GM21447 (cell line): ENCODE measurements at regions not wholly inside any gene's neighbourhood (a gene's known extent, or its start where the extent isn't known, plus 50 kb on each side); places are given as distances from the start of the nearest gene placed in this dataset.
"Not testable (repeated sequence)": the region's sequence is repeated elsewhere in the genome, so short reads cannot be mapped to it uniquely, and the experiment has no call there.

Source experiments
- ATAC-seq: cut with Tn5 transposase; IDR thresholded peaks from one replicate; pipeline ENCODE4 v1.9.1; 2021; ENCODE audit not compliant: unreplicated experiment

DNA sequence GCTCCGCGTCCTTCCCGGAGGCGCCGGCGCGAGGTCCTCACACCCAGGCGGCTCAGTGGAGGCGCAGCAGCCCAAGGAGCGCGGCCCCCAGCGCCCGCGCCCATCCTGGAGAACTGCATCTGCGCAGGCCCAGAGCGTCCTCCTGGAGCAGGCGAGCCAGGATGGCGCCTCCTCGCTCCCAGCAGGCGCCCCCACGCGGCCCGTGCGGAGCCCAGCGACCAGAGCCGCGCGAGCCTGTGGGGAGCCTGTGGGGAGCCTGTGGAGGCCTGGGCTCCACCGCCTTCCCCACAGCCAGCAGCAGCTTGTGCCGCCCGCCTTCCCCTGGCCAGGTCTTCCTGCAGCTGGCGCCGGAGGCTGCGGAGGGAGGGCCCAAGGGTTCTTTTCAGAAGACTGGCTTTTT, 953.9 kb downstream of the TMEM121 start:
- not testable (repeated sequence) for ATAC-seq

DNA sequence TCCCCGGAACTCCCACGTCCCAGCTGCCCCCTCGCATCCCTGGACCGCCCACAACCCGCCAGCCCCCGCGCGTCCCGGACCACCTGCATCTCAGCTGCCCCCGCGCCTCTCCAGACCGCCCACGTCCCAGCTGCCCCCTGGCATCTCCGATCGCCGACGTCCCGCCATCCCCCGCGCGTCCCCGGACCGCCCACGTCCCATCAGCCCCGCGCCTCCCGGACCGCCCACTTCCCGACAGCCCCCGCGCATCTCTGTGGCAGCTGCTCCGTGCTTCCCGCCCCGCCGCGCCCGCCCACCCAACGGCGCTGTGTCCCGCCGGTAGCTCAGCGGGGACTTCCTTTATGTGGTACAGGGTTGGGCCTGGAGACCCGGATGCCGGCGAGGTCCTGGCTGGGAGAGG, 955.8 kb downstream of the TMEM121 start:
- ATAC-seq = not testable (repeated sequence)

DNA sequence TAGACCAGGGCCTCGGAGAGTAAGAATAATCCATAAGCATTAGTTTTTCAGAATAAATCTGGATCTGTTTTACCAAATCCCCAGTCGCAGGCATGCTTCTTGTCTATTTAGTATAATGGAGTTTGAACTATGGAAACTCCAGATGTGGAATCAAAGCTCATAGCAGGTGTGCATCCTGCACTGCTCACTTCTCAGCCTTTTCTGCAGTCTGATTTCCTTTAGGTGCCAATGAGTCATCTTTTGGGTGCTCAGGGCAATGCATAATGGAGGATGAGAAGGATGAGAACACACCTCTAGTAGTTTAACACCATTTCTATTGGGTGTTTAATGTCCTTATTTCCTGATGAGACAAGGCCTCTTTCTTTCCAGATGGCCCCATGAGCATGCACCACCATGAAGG, 961.2 kb downstream of the TMEM121 start:
- ATAC-seq = no peak

DNA sequence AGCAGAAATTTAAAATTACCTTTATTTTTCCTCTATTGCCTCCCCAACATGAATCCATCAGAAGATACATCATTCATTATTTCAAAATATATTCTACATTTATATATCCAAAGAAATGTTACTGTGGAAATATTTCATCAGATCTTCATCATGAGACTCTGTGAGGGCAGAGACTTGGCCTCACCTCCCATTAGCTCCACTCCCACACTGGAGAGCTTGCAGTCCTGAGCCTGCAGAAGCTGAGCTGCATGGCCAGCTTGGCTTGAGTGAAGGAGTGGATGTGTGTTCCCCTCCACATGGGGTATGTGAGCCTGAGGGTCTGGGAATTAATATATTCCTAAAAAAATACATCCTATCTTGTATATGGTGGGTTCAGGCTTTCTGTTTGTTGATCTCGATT, 961.9 kb downstream of the TMEM121 start:
- no peak for ATAC-seq

DNA sequence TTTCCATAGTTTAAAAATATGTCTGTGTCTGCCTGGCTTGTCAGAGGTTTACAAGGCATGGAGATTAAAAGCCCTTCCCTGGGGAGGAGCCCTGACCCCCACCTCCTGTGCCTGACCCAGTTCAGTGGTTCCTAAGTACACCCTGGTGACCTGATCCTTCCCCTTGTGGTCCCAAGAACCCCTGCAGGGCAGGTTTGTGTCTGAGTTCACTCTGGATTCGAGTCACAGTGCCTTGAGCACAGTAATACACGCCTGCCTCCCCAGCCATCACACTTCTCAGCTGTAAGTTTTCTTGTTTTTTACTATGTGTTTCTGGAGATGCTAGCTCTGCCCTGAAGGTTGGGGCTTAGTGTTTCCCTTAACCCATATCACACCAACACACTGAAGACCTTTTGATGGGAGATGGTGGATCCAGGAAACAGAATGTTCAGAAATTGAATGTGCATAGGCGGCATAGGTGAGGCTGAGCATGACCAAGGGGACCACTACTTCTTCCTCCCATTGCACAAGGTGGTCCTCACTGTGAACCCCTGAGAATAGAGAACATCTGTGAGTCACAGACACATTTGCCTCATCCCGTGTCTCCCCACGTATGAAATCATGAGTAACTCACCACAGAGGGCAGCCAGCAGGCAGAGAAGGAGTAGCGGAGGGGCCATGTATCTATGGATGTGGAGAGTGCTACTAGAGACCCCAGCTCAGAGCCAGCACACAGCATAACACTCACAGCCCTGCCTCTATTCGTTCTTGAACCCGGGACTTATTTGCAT, 962.9 kb downstream of the TMEM121 start:
- no peak for ATAC-seq

DNA sequence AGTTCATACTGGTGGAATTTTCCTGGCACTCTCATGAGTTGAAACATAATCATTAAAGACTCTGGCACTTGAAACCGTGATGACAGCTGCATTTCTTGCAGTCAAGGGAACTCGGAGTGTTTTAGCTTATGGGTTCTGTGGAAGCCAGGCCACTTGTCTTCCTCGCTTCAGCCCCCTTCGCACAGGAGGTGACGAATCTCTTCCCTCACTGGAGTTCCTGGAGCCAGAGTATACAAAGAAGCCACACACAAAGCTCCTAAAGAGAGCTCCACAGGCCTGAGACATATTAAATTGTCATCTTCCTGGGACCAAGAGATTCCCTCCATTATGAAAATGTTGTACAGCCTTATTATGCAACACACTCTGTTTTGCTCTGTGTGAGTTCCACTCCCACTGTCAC, 964.1 kb downstream of the TMEM121 start:
- no peak for ATAC-seq

DNA sequence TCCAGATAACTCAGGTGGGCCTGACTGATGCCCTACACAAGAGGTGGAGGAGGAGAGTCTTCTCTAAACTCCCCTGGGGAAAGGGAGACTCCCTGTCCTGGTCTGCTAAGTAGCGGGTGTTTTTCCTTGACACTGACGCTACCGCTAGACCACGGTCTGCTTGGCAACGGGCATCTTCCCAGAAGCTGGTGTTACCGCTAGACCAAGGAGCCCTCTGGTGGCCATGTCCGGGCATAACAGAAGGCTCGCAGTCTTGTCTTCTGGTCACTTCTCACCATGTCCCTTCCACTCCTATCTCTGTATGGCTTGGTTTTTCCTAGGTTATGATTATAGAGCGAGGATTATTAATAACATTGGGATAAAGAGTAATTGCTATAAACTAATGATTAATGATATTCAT, 965.5 kb downstream of the TMEM121 start:
- no peak for ATAC-seq

DNA sequence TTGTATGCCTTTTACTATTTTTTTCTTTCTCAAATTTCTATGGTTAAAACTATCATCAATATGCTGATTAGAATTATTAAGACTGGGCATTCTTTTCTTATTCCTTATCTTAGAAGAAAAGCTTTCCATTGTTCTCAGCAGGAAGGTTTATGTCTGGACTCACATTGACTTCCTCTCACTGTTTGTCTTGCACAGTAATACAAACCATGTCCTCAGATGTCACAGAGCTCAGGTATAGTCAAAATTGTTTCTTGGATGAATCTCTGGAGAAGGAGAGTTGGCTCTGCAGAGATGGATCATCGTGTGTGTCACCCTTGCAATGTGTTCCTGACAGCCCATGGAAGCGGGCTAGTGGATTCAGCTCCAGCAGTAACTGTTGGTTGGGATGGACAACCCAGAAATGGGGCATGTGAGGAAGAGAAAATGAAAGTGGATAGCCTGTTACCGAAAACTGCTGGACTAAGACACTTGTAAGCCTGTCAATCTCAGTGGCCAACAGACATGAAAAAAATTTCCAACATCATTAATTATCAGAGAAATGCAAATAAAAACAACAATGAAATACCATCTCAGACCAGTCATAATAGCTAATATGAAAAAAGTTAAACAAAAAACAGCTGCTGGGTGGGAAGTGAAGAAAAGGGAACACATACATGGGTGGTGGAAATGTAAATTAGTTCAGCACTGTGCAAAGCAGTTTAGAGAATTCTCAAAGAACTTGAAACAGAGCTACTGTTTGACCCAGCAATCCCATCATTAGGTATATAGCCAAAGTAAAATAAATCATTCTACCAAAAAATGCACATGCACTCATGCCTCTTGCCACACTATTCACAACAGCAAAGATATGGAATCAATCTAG, 967.8 kb downstream of the TMEM121 start:
- ATAC-seq = no peak

DNA sequence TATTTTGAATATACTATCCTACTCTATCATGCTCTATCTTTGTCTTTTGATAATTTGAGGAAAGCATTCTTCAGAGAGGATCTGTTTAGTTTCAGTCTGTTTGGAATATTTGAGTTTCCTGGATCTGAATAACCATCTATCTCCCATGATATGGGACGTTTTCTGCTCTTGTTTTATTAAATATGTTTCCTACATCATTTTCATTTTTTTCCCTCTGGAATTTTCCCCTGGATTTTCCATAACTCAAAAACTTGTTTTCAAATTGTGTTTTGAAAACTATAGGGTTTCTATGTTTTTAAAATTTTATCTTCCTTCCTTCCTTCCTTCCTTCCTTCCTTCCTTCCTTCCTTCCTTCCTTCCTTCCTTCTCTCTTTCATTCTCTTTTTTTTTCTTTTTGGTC, 974.2 kb downstream of the TMEM121 start:
- no peak for ATAC-seq

DNA sequence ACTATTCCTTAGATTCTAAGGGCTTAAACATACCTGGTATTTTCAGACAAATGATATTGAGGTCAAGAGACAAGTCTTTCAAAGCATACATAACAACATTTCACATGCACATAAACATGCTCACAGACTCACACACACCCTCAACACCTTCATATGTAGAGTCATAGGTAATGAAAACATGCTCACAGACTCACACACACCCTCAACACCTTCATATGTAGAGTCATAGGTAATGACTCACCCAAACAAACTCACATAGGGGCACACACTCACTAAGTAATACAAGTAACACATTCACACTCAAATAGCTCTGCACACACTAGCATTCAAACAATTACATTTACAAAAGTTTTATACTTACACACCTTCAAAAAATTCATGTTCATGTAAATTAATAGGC, 975.5 kb downstream of the TMEM121 start:
- no peak for ATAC-seq

DNA sequence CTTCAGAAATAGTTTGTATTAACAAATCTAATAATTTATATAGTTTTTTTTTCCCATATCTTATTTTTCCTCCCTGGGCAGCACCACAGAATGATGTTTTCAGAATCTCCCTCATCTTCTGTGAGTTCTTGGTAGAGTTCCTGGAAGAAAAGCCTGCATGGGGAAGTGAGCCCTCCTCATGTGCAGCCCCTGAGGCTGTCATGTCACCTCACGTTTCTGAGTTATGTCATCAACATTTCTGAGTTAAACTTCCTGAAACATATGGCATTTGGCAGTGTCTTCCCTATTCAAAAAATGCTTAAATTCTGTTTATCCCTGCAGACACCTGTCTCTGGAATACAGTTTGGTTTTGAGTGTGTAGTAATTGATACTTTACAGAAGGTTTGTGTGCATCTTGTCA, 979.0 kb downstream of the TMEM121 start:
- no peak for ATAC-seq

DNA sequence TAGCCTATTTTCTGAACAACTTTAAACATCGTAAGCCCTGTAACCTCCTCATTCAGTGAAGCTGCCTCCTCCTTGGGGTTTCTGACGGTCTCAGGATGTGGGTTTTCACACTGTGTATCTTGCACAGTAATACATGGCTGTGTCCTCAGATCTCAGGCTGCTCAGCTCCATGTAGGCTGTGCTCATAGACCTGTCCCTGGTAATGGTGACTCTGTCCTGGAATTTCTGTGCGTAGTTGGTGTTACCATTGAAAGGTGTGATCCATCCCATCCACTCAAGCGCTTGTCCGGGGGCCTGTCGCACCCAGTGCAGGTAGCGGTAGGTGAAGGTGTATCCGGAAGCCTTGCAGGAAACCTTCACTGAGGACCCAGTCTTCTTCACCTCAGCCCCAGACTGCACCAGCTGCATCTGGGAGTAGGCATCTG, 980.5 kb downstream of the TMEM121 start:
- no peak for ATAC-seq

DNA sequence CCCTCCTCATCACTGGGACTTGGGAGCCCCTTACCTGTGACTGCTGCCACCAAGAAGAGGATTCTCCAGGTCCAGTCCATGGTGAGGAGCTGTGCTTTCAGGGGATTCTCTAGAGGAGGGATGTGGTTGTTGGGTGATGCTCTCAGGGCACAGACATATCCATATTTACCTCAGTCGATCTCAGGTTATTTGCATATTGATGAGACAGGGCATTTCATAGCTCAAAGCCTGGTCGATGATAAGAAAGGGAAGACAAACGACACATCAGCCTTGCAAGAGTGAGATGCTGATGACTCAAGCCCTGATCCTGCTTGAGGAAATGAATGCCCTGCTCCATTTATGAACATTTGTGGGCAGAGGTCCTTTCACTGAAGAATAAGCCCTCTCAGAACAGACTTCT, 981.0 kb downstream of the TMEM121 start:
- no peak for ATAC-seq

DNA sequence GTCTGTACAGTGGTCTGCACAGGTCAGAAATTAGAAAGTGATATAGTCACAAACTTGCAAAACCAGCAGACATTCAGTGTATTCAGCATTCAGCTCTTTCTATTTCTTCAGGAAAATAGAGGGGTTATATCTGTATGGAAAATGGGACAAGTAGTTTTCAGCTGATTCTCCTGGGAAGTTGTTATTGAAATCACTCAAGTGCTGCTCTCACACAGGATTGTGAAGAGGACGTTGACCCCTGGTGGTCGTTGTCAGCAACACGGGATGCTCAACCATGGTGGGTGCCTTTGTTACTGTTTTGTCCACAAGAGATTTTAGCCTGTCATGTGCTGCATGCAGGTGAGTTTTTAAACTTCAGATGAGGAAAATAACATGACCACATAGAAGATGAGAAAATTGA, 981.8 kb downstream of the TMEM121 start:
- ATAC-seq = no peak

DNA sequence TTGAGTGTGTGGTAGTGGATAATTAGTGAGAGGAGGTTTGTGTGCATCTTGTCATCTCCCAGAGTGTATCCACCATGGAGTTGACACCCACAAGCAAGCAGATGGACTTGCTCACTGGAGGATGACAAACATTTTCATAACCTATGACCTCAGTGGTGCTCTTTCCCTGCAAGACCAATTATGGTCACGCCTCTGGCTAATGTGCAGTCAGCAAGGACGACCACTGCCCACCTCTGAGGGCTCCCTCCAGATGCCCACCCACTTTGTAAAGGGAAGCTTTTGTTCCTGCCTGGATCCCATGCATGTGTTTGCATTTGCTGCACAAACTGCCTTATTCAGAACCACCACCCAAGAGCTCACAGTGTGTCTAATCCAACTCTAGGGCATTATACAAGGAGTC, 982.8 kb downstream of the TMEM121 start:
- ATAC-seq = no peak

DNA sequence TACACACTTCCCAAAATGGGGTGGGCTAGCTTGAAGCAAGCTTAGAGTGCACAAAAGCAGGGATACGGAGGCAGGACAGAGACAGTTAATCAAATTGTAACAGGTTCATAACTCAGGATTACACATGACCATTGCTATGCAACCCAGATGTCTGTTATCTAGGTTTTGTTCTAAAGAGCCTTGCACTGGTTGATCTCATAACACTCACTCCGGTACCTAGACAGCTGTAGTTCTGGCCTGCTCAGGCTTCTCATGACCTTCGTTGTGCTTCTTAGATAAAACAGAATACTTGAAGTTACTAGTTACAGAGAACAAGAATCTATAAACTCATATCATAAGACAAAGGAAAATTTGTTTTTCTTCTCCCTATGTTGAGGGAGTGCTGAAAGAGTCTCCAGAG, 983.4 kb downstream of the TMEM121 start:
- ATAC-seq = no peak

DNA sequence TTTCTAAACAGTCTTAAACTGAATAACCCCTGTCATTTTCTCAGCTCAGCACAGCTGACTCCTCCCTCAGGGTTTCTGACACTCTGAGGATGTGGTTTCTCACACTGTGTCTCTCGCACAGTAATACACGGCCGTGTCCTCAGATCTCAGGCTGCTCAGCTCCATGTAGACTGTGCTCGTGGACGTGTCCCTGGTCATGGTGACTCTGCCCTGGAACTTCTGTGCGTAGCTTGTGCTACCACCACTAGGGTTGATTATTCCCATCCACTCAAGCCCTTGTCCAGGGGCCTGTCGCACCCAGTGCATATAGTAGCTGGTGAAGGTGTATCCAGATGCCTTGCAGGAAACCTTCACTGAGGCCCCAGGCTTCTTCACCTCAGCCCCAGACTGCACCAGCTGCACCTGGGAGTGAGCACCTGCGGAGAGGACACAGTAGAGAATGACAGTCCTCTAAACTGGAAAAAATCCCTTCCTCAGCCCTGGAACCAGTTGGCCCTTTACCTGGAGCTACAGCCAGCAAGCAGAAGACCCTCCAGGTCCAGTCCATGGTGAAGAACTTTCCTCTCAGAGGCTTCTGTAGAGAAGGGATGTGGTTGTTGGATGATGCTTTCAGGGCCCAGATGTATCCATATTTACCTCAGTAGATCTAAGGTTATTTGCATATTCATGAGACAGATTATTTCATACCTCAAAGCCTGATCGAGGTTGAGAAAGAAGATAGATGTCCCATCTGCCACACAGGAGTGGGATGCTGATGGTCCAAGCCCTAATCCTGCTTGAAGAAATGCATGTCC, 984.8 kb downstream of the TMEM121 start:
- ATAC-seq = no peak

DNA sequence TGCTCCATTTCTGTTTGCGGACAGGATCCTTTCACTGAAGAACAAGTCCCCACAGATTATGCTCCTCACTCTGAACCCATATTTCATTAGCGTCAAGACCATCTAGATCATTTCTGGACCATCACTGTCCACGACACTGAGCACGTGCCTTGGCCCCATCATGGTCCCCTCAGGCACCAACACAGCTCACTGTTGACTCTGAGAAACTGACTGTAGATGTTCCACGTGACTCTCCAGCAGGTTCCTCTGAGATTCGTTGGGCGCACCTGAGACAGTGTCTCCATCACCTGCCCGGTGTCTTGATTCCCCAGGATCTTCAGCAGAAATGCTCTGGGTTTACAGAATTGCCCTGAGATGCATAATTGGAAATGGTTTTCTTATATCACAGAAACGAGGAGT, 985.4 kb downstream of the TMEM121 start:
- ATAC-seq = no peak

DNA sequence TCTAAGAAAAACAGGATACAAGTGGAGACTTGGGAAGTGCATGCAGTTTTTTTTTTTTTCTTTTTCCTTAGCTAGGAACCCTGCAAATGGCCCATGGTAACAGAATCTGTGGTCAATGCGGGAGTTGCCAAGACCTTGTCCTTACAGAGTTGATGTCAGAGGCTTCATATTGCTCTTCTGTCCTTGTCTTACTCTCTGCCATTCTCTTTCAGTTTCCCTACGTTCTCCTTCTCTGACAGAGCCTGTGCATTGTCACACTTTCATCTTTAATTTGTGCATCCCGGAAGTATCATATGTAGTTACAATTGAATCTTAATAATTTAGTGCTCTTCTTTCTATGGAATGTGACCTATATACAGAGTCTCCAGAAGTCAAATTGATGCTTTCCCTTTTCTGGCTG, 986.9 kb downstream of the TMEM121 start:
- ATAC-seq = no peak

DNA sequence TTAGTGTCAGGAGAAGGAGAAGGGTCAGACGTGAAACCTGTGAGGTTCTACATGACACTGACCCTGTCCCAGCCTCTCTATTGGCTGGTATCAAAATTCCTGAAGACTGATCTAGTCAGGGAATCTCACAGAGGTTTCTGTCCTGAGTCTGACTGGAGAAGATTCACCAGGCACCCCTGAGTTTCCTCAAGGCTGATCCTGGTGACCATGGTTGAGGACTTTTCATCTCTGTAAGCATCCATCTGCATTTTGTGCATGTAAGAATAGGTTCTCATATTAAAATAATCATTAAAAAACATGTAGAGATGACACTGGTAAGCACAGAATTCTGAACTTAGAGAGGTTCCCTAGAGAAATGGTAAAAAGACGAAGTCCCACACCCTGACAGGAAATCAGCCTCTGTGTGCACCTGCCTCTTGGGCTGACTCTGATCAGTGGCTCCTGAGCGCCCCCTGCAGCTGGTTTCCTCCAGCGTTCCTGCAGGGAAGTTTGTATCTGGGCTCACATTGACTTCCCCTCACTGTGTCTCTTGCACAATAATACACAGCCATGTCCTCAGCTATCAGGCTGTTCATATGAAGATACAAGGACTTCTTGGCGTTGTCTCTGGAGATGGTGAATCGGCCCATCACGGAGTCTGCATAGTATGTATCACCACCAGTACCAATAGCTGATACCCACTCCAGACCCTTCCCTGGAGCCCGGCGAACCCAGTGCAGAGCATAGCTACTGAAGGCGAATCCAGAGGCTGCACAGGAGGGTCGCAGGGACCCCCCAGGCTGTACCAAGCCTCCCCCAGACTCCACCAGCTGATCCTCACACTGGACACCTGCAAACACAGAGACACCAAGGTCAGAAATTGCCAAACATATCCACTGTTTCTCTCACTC, 991.9 kb downstream of the TMEM121 start:
- no peak for ATAC-seq

DNA sequence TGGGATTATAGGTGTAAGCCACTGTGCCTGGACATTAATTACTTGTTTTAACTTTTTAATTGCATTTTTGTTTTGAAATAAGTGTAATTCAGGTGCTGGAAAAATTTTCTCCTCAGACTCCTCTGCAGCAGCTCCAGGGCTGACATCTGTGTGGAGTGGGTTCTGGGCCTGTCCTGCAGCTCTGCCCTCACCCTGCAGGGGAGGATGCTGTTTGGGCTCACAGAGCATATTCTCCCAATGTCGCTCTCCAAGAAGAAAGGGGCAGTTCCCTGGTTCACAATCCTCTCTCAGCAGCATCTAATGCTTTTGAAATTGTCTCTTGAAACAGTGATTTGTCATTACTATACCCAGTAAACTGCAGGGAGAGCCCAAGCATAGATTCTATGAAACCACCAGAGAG, 995.7 kb downstream of the TMEM121 start:
- not testable (repeated sequence) for ATAC-seq
